ENCODE measurements at regions not wholly inside any gene's neighbourhood (a gene's known extent, or its start where the extent isn't known, plus 50 kb on each side); places are given as distances from the start of the nearest gene placed in this dataset.
A peak's percentile ranks its signal among the peaks of the same experiment; 100 is the strongest.

DNA sequence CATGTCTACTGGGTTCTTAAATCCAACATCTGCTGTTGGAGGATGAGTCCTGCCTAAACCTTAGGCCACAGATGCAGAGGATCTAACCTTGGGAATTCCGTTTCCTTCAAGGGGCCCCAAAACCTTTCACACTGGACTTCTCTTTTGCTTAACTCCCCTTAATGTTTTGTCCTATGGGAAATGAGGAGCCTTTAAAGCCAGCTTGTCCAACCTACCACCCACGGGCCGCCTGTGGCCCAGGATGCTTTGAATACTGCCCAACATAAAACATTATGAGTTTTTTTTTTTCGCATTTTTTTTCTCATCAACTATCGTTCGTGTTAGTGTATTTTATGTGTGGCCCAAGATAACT, 157.2 kb upstream of the SLC1A4 start:
- H3K9me3 ChIP-seq: no peaks in the 10 kb centered on the region
- no peak for DNase-seq (ENCODE audit: low spot score in 2 of 2)
- 73 to 76% methylated on average over 6 of the region's 6 CpGs for WGBS, 2 donors
- TF ChIP-seq, protein P1, sequence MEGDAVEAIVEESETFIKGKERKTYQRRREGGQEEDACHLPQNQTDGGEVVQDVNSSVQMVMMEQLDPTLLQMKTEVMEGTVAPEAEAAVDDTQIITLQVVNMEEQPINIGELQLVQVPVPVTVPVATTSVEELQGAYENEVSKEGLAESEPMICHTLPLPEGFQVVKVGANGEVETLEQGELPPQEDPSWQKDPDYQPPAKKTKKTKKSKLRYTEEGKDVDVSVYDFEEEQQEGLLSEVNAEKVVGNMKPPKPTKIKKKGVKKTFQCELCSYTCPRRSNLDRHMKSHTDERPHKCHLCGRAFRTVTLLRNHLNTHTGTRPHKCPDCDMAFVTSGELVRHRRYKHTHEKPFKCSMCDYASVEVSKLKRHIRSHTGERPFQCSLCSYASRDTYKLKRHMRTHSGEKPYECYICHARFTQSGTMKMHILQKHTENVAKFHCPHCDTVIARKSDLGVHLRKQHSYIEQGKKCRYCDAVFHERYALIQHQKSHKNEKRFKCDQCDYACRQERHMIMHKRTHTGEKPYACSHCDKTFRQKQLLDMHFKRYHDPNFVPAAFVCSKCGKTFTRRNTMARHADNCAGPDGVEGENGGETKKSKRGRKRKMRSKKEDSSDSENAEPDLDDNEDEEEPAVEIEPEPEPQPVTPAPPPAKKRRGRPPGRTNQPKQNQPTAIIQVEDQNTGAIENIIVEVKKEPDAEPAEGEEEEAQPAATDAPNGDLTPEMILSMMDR (IDR thresholded peaks at IDR 0.05): no peak
- TF ChIP-seq POLR2A (IDR thresholded peaks at IDR 0.05) (no peak), EP300 (IDR thresholded peaks at IDR 0.05) (no peak)
- H3K27ac ChIP-seq: peak overlapping the region; percentile 57 to 92 (median 68)
- H3K4me1 ChIP-seq: peaks cover 0 to 15% (median 9%) of the 10 kb centered on the region in 4 donors
- H3K4me3 ChIP-seq: no peak overlapping the region
- no peaks in the 10 kb centered on the region for H3K36me3 ChIP-seq
- no peaks in the 10 kb centered on the region for H3K27me3 ChIP-seq

DNA sequence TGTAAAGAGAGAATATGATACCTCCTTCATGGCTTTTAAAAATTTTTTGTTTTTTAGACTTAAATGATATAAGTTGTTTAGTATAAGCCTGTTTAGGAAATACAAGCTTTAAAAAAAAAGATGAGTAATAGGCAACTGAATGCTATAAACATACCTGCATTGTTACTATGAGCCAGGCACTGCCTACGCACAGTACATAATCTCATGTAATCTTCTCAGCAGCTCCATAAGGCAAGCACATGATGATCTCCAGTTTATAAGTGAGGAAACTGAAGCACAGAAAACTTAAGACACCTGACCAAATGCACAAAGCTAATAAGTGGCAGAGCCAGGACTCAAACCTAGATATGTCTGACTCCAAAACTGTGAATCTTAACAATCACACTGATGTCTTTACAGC, 156.3 kb upstream of the SLC1A4 start:
- WGBS, 2 donors: 100% methylated on average over 1 of the region's 1 CpG
- Histone ChIP-seq H3K4me1 (peaks cover 0 to 23% (median 10%) of the 10 kb centered on the region in 4 donors), H3K4me3 (no peak overlapping the region), H3K9me3 (no peaks in the 10 kb centered on the region), H3K27ac (no peak overlapping the region), H3K27me3 (no peaks in the 10 kb centered on the region), H3K36me3 (no peaks in the 10 kb centered on the region)
- TF ChIP-seq, protein P1 (IDR thresholded peaks at IDR 0.05): no peak
- TF ChIP-seq EP300 (IDR thresholded peaks at IDR 0.05): no peak
- no peak for TF ChIP-seq POLR2A (IDR thresholded peaks at IDR 0.05)
- no peak for DNase-seq (ENCODE audit: low spot score in 2 of 2)

DNA sequence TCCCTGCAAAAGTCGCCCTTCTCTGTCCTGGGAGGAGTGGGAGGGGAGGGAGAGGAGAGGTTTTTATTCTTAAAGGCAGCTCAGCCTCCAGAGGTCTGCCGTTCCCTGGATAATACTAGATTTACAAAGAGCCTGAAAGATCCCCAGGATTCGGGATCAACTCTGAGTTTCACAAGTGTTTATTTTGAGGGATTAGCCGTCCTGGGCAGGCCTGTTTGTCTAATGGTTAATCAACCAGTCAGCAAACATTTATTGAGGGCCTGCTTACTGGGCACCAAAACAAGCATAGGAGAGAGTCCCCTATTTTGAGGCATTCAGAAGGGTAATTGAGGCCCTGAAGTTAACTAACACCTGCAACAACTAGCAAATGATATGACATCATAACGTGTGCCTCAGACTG, 152.6 kb upstream of the SLC1A4 start:
- no peak overlapping the region for H3K4me3 ChIP-seq
- 61 to 65% methylated on average over 5 of the region's 5 CpGs for WGBS, 2 donors
- no peak overlapping the region for H3K27ac ChIP-seq
- peaks cover 0 to 47% (median 14%) of the 10 kb centered on the region in 4 donors for H3K4me1 ChIP-seq
- TF ChIP-seq, protein P1 (IDR thresholded peaks at IDR 0.05): no peak
- no peak for TF ChIP-seq EP300 (IDR thresholded peaks at IDR 0.05)
- no peak for TF ChIP-seq POLR2A (IDR thresholded peaks at IDR 0.05)
- no peaks in the 10 kb centered on the region for H3K27me3 ChIP-seq
- DNase-seq (ENCODE audit: low spot score in 2 of 2): no peak
- H3K36me3 ChIP-seq: no peaks in the 10 kb centered on the region
- H3K9me3 ChIP-seq: no peaks in the 10 kb centered on the region

DNA sequence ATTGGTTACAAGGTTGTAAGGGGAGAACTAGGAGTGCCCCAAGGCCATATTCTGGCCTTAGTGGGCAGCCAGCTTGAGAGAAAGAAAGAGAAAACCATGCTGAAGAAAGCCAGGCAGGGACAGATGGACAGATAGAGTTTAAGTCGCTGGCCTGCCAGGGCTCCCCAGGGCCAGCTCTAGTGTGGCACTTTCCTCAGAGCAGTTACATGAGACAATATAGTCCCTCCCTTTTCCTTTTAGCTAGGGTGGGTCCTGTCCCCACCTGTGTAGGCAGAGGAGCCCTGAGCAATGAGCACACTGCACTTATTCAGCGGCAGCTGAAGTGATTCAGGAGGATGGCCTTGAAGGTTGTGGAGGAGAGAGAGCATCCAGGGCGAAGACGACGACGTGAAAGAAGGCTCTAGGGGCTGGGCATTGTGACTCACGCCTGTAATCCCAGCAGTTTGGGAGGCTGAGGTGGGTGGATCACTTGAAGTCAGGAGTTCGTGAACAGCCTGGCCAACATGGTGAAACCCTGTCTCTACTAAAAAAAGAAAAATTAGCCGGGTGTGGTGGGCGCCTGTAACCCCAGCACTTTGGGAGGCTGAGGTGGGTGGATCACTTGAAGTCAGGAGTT, 152.0 kb upstream of the SLC1A4 start:
- no peaks in the 10 kb centered on the region for H3K27me3 ChIP-seq
- H3K36me3 ChIP-seq: no peaks in the 10 kb centered on the region
- no peak overlapping the region for H3K27ac ChIP-seq
- WGBS, 2 donors: 78 to 79% methylated on average over 10 of the region's 10 CpGs
- TF ChIP-seq, protein P1 (IDR thresholded peaks at IDR 0.05): no peak
- no peak for TF ChIP-seq POLR2A (IDR thresholded peaks at IDR 0.05)
- TF ChIP-seq EP300 (IDR thresholded peaks at IDR 0.05): no peak
- no peak overlapping the region for H3K4me3 ChIP-seq
- H3K9me3 ChIP-seq: no peaks in the 10 kb centered on the region
- DNase-seq (ENCODE audit: low spot score in 2 of 2): no peak
- H3K4me1 ChIP-seq: peaks cover 0 to 41% (median 11%) of the 10 kb centered on the region in 4 donors

DNA sequence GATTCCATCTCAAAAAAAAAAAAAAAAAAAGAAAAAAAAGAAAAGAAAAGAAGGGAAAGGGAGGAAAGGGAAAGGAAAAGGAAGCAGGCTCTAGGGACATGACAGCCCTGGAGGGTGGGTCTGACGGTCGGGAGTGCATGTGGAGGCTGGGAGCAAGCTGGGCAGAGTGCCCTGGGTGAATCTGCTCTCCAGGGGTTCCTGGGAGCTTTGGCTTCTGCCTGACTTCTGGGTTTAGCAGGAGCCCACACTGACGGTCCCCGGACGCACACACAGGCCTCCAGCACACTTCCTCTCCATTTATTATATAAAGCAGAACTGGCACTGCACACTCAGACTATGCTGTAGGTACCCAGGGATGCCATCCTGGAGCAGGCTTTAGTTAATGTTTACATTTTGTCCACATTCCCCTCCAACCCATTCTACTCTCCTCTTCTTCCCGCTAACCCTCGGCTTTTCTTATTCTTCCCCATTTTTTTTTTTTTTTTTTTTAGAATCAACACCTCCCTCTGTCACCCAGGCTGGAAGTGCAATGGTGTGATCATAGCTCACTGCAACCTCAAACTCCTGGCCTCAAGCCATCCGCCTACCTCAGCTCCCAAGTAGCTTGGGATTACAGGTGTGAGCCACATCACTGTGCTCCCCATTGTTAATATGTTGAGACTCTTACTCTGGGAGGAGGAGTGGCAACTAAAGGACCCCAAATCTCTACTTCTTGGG, 151.1 kb upstream of the SLC1A4 start:
- H3K36me3 ChIP-seq: no peaks in the 10 kb centered on the region
- TF ChIP-seq, protein P1 (IDR thresholded peaks at IDR 0.05): no peak
- TF ChIP-seq EP300 (IDR thresholded peaks at IDR 0.05) (no peak), POLR2A (IDR thresholded peaks at IDR 0.05) (no peak)
- no peak for DNase-seq (ENCODE audit: low spot score in 2 of 2)
- no peak overlapping the region for H3K4me3 ChIP-seq
- 64 to 67% methylated on average over 8 of the region's 8 CpGs for WGBS, 2 donors
- no peaks in the 10 kb centered on the region for H3K9me3 ChIP-seq
- peaks cover 0 to 39% (median 11%) of the 10 kb centered on the region in 4 donors for H3K4me1 ChIP-seq
- no peaks in the 10 kb centered on the region for H3K27me3 ChIP-seq
- peak overlapping the region in 2 of 4 donors; percentile 25 to 77 for H3K27ac ChIP-seq
